Ishikawa (cell line): ENCODE measurements at regions not wholly inside any gene's neighbourhood (a gene's known extent, or its start where the extent isn't known, plus 50 kb on each side); places are given as distances from the start of the nearest gene placed in this dataset.

Experiments used
- CEBPB ChIP-seq: IDR thresholded peaks from 2 replicates; pipeline ENCODE4 v1.6.1; 2012
- CREB1 ChIP-seq: IDR thresholded peaks from 2 replicates; pipeline ENCODE4 v1.6.1; 2012; ENCODE audit warnings: low read depth
- EGR1 ChIP-seq: IDR thresholded peaks from 2 replicates; pipeline ENCODE4 v1.6.1; 2012
- EP300 ChIP-seq: IDR thresholded peaks from 2 replicates; pipeline ENCODE4 v1.6.1; 2012; ENCODE audit warnings: borderline replicate concordance
- FOXM1 ChIP-seq: IDR thresholded peaks from 2 replicates; pipeline ENCODE4 v1.6.1; 2012; ENCODE audit warnings: low read depth, borderline replicate concordance
- MAX ChIP-seq: IDR thresholded peaks from 2 replicates; pipeline ENCODE4 v1.6.1; 2012
- NFIC ChIP-seq: IDR thresholded peaks from 2 replicates; pipeline ENCODE4 v1.6.1; 2012
- RAD21 ChIP-seq: IDR thresholded peaks from 2 replicates; pipeline ENCODE4 v1.6.1; 2012; ENCODE audit warnings: low read depth
- TAF1 ChIP-seq: IDR thresholded peaks from 2 replicates; pipeline ENCODE4 v1.6.1; 2012; ENCODE audit warnings: low read depth, mild to moderate bottlenecking
- TCF12 ChIP-seq: IDR thresholded peaks from 2 replicates; pipeline ENCODE4 v1.6.1; 2012; ENCODE audit warnings: low read depth
- TEAD4 ChIP-seq: IDR thresholded peaks from 2 replicates; pipeline ENCODE4 v1.6.1; 2012
- YY1 ChIP-seq: IDR thresholded peaks from 2 replicates; pipeline ENCODE4 v1.6.1; 2012; ENCODE audit warnings: low read depth
- ZBTB7A ChIP-seq: IDR thresholded peaks from 2 replicates; pipeline ENCODE4 v1.6.1; 2012; ENCODE audit warnings: low read depth
- TF ChIP-seq, protein P1 (sequence below): IDR thresholded peaks from 2 replicates; pipeline ENCODE4 v1.6.1; 2012; ENCODE audit warnings: low read depth, mild to moderate bottlenecking
- TF ChIP-seq, protein P2 (sequence below): IDR thresholded peaks from 2 replicates; pipeline ENCODE4 v1.6.1; 2012

DNA sequence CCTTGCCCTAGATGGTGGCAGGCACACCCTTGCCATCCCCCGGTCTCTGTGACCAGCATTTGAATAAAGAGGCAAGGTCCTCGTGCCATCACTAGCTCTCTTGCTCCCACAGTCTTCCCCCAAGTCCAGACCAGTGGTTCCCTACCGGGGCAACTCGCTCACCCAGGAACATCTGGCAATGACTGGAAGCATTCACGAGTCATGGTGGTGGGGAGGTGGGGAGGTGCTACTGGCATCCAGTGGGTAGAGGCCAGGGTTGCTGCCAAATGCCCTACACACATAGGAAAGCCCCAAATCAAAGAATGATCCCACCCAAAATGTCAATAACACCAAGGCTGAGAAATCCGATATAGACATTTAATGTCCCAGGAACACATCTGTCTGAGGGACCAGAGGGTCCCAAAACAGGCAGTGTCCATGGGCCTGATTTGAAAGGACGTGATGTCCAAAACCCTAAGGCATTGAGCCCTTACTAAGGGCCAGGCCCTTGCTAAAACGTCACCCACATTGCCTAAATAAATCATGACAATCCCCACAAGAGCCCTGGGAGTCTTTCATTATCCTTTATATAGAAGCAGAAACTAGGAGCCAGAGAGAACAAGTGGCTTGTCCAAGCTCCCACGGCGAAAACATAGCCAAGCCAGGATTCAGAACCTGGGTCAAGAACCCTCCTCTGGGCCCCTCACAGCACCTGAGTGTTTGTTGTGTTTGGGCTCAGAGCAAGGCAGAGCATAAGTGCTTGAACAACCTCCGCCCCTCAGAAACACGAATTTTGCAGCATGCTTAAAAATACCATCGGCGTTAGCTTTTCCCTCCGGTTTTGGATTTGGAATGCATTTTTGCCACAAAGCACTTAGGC lies 119.3 kb upstream of the WWC1 start:
- TF ChIP-seq RAD21 (no peak), EGR1 (no peak), CREB1 (no peak), NFIC (no peak), TAF1 (no peak), TCF12 (no peak), ZBTB7A (no peak), CEBPB (no peak), FOXM1 (no peak), YY1 (no peak), MAX (no peak), TEAD4 (no peak), EP300 (no peak)
- TF ChIP-seq, protein P1, sequence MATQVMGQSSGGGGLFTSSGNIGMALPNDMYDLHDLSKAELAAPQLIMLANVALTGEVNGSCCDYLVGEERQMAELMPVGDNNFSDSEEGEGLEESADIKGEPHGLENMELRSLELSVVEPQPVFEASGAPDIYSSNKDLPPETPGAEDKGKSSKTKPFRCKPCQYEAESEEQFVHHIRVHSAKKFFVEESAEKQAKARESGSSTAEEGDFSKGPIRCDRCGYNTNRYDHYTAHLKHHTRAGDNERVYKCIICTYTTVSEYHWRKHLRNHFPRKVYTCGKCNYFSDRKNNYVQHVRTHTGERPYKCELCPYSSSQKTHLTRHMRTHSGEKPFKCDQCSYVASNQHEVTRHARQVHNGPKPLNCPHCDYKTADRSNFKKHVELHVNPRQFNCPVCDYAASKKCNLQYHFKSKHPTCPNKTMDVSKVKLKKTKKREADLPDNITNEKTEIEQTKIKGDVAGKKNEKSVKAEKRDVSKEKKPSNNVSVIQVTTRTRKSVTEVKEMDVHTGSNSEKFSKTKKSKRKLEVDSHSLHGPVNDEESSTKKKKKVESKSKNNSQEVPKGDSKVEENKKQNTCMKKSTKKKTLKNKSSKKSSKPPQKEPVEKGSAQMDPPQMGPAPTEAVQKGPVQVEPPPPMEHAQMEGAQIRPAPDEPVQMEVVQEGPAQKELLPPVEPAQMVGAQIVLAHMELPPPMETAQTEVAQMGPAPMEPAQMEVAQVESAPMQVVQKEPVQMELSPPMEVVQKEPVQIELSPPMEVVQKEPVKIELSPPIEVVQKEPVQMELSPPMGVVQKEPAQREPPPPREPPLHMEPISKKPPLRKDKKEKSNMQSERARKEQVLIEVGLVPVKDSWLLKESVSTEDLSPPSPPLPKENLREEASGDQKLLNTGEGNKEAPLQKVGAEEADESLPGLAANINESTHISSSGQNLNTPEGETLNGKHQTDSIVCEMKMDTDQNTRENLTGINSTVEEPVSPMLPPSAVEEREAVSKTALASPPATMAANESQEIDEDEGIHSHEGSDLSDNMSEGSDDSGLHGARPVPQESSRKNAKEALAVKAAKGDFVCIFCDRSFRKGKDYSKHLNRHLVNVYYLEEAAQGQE, result no peak
- TF ChIP-seq, protein P2, sequence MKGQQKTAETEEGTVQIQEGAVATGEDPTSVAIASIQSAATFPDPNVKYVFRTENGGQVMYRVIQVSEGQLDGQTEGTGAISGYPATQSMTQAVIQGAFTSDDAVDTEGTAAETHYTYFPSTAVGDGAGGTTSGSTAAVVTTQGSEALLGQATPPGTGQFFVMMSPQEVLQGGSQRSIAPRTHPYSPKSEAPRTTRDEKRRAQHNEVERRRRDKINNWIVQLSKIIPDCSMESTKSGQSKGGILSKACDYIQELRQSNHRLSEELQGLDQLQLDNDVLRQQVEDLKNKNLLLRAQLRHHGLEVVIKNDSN, result no peak

DNA sequence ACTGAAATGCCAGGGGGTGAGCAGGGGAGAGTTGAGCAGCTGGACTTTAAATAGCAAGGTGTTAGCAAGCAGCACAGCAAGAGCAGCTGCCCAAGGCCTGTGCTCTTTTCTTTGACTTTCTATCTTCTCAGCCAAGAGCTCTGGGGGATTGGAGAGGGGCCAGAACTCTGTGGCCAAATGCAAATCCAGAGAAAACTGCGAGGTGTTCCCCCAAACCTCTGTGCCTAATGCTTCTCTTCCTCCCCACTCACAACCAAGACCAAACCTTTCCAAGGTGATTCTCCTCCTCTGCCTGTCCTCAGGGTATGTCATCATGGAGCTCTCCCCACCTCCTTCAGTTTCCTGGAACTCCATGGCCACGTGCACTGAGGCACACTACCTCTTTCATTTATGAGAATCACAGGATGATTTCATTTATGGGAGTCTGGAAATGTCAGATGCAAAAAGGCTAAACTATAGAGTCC lies 118.7 kb upstream of the WWC1 start:
- no peak for TF ChIP-seq MAX
- no peak for TF ChIP-seq TAF1
- TF ChIP-seq, protein P2, result no peak
- no peak for TF ChIP-seq EGR1
- no peak for TF ChIP-seq ZBTB7A
- no peak for TF ChIP-seq TCF12
- no peak for TF ChIP-seq RAD21
- TF ChIP-seq YY1, result no peak
- no peak for TF ChIP-seq CREB1

- no peak for TF ChIP-seq CREB1
- TF ChIP-seq TEAD4, result no peak
- no peak for TF ChIP-seq EP300
- TF ChIP-seq CEBPB, result no peak
- no peak for TF ChIP-seq RAD21
- no peak for TF ChIP-seq EGR1
- TF ChIP-seq, protein P1, result no peak
- TF ChIP-seq FOXM1, result no peak
- TF ChIP-seq ZBTB7A, result no peak
- no peak for TF ChIP-seq TCF12
- TF ChIP-seq TAF1, result no peak
- TF ChIP-seq MAX, result no peak
- TF ChIP-seq YY1, result no peak
- no peak for TF ChIP-seq NFIC
- TF ChIP-seq, protein P2, result no peak
Observed at GRCh38 chr5:168174376-168174775, 117.1 kb upstream of the WWC1 start.

- no peak for TF ChIP-seq CREB1
- TF ChIP-seq FOXM1, result no peak
- TF ChIP-seq RAD21, result no peak
- TF ChIP-seq MAX, result no peak
- no peak for TF ChIP-seq CEBPB
- TF ChIP-seq TAF1, result no peak
- TF ChIP-seq EP300, result no peak
- no peak for TF ChIP-seq ZBTB7A
- no peak for TF ChIP-seq EGR1
- no peak for TF ChIP-seq TCF12
- TF ChIP-seq, protein P2, result no peak
Observed at GRCh38 chr5:168176251-168176650, 115.2 kb upstream of the WWC1 start.
